ENCODE measurements at regions not wholly inside any gene's neighbourhood (a gene's known extent, or its start where the extent isn't known, plus 50 kb on each side); places are given as distances from the start of the nearest gene placed in this dataset.

- TF ChIP-seq CTCF (conservative IDR thresholded peaks at IDR 0.05; ENCODE audit: low read depth, low read length) (no peak), EZH2phosphoT487 (IDR thresholded peaks at IDR 0.05; ENCODE audit: borderline replicate concordance, low read length) (no peak)
Measured at GRCh38 chr5:110854200-110854599, 115.4 kb downstream of the SLC25A46 start.
